Activated B cell treated with CpG ODN at 0.5 μM for 24 hours (primary cell): ENCODE measurements at regions not wholly inside any gene's neighbourhood (a gene's known extent, or its start where the extent isn't known, plus 50 kb on each side); places are given as distances from the start of the nearest gene placed in this dataset.

ENCODE experiments used
- ATAC-seq: fragments of 200-7000 bp; cut with Tn5 transposase; one replicate; pipeline ENCODE4 v1.10.0; 2021; ENCODE audit warnings: low read depth, mild to moderate bottlenecking, moderate library complexity
- CTCF ChIA-PET: fragments of 350-600 bp; sonication (Branson Sonifier 250); formaldehyde crosslinking; loops from one replicate; lab custom pipeline; 2021; ENCODE audit warnings: antibody characterized with exemption; lab: Charles Lee
- POLR2A ChIA-PET: fragments of 350-600 bp; sonication (Branson Sonifier 250); formaldehyde crosslinking; loops from one replicate; lab custom pipeline; 2021; ENCODE audit warnings: antibody characterized with exemption; lab: Charles Lee
- DNase-seq: peaks from one replicate; pipeline ENCODE4 v3.0.0; 2022
- H3K27ac Mint-ChIP-seq: one replicate; pipeline ENCODE4 v1.8.0; 2020; ENCODE audit warnings: mixed read lengths
- H3K27me3 Mint-ChIP-seq: one replicate; pipeline ENCODE4 v1.8.0; 2021; ENCODE audit warnings: mixed read lengths
- H3K36me3 Mint-ChIP-seq: one replicate; pipeline ENCODE4 v1.8.0; 2021; ENCODE audit warnings: low read depth, mixed read lengths
- H3K4me1 Mint-ChIP-seq: one replicate; pipeline ENCODE4 v1.8.0; 2021; ENCODE audit warnings: mixed read lengths
- H3K4me3 Mint-ChIP-seq: one replicate; pipeline ENCODE4 v1.8.0; 2020; ENCODE audit warnings: mild to moderate bottlenecking, mixed read lengths
- H3K9me3 Mint-ChIP-seq: one replicate; pipeline ENCODE4 v1.8.0; 2020; ENCODE audit warnings: mixed read lengths
- intact Hi-C: fragments of 100-400 bp; cut with micrococcal nuclease; formaldehyde crosslinking; loops from one replicate; pipeline ENCODE4 v1.15.1; 2024
- TF ChIP-seq, protein P1 (sequence below): fragments of 200-600 bp; IDR thresholded peaks from one replicate; pipeline ENCODE4 v1.8.0; 2022; ENCODE audit warnings: antibody characterized with exemption, mild to moderate bottlenecking

DNA sequence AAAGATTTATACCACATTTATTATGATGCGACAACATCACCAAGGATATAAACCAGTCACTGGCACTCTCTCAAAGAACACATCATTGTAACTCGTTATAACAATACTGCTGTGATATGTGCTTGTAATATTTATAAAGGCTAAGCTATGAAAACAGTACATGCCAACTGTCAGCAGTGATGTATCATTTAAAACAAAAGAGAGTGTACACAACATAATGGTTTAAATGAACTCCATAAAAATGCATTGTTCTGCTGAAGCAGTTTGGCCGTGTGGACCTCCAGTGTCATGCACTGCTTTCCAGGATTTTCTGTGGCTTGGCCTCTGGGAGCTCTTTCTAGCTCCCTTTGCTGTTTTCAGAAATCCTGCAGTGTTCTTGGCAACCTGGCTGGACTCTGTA is 215.6 kb downstream of the MTX2 start:
- Mint-ChIP-seq H3K36me3 (no peaks in the 10 kb centered on the region), H3K4me1 (no peaks in the 10 kb centered on the region), H3K27me3 (peaks cover 32% of the 10 kb centered on the region), H3K9me3 (no peaks in the 10 kb centered on the region), H3K27ac (no peak overlapping the region), H3K4me3 (no peak overlapping the region)
- ChIA-PET CTCF (no interaction called here), POLR2A (no interaction called here)
- TF ChIP-seq, protein P1, sequence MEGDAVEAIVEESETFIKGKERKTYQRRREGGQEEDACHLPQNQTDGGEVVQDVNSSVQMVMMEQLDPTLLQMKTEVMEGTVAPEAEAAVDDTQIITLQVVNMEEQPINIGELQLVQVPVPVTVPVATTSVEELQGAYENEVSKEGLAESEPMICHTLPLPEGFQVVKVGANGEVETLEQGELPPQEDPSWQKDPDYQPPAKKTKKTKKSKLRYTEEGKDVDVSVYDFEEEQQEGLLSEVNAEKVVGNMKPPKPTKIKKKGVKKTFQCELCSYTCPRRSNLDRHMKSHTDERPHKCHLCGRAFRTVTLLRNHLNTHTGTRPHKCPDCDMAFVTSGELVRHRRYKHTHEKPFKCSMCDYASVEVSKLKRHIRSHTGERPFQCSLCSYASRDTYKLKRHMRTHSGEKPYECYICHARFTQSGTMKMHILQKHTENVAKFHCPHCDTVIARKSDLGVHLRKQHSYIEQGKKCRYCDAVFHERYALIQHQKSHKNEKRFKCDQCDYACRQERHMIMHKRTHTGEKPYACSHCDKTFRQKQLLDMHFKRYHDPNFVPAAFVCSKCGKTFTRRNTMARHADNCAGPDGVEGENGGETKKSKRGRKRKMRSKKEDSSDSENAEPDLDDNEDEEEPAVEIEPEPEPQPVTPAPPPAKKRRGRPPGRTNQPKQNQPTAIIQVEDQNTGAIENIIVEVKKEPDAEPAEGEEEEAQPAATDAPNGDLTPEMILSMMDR, result no peak
- DNase-seq (no peak), ATAC-seq (no peak)
- intact Hi-C loops, result no loop called here

DNA sequence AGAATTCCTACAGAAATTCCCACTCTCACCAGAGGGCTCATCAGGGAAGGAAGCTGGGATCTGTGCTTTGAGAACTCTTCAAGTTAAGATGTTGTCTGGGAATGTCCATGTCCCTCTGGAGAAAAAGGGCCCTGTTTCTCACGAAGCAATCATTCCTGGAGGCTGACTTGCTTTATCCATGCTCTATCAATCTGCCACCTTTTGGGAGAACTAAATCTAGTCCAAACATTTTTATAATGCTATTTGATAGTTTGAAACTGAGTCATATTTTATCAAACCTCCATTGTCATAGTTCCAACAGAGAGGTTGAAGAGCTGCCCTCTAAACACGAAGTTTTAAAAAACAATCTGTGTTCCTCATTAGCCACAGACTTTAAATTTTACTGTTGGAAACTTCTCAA is 219.2 kb downstream of the MTX2 start:
- H3K27me3 Mint-ChIP-seq, result peaks cover 18% of the 10 kb centered on the region
- no peaks in the 10 kb centered on the region for H3K36me3 Mint-ChIP-seq
- peaks cover 23% of the 10 kb centered on the region for H3K4me1 Mint-ChIP-seq
- H3K9me3 Mint-ChIP-seq, result no peaks in the 10 kb centered on the region
- no peak for ATAC-seq
- ChIA-PET CTCF (no interaction called here), POLR2A (no interaction called here)
- no peak overlapping the region for H3K27ac Mint-ChIP-seq
- no peak overlapping the region for H3K4me3 Mint-ChIP-seq
- TF ChIP-seq, protein P1, result no peak
- no peak for DNase-seq
- intact Hi-C loops, result no loop called here

DNA sequence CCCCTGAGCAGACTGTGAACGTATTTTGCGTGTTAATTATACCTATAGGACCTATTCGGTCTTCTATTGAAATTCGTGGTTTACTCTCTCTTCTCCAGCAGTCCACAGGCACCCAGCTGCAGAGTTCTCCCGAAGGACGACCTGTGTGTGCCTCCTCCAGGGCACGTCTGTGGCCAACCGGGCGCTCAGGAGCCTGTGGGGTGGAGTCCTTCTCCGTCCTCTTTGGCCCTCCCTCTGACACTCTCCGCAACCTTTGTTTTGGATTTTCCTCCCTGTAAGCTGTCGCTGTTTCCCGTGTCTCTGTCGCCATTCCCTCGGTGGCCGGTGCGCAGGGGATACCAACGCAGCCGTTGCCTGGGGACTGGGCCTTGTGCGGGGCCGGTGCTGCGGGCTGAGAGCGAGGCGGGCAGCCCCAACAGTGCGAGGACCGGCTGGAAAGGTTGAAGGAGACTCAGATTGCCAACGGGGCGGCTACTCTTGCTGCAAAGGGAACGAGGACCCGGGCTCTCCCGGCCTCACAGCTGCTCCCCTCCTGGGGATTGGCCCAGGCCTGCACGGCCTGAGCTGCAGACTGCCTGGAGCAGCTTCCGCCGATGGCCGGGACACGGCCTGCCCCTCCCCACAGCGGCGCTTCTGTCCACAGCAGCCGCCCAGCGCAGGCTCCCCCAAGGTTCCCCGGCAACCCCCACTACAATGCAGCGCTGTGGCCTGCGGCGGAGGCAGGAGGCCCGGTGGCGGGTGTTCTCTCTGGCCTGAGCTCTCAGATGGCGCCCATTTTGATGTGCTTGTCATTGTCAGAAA is 221.0 kb downstream of the MTX2 start:
- intact Hi-C loops, result no loop called here
- Mint-ChIP-seq H3K36me3 (no peaks in the 10 kb centered on the region), H3K4me1 (peaks cover 41% of the 10 kb centered on the region), H3K27ac (no peak overlapping the region), H3K27me3 (peaks cover 18% of the 10 kb centered on the region), H3K9me3 (no peaks in the 10 kb centered on the region), H3K4me3 (no peak overlapping the region)
- TF ChIP-seq, protein P1, result no peak
- ATAC-seq, result no peak
- DNase-seq, result no peak
- ChIA-PET CTCF (no interaction called here), POLR2A (no interaction called here)

DNA sequence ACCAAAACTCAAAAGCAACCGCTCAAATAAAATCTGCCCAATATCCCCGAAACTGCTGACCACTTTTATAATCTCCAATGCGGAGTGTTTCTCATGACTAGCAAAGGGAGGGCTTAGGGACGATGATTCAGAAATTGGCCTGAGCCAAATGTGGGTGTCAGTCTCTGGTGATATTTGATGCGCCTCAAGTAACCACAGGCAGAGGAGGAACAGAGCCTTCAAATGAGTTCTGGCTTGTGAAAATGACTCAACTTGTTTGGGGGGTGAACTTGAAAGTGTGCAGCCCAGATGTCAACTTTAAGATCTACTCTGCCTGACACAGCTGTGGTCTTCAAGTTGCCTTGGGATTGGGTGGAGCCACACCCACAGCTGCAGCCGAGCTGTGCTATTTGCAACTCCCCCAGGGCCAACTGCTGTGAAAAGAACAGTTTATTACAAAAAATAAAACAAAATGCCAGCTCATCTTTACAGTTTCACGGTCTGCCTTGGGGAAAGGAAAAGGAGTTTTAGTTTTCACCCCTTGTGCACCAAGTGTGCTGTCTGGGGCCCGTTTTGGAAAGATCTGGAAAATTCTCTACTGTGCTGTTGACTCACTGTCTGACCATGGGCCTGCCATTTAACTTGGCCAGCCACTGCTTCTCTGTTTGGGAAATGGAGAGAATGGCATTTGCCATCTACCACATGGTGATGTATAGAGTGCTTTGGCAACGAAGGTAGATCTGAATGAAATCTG is 222.1 kb downstream of the MTX2 start:
- H3K9me3 Mint-ChIP-seq, result no peaks in the 10 kb centered on the region
- peaks cover 41% of the 10 kb centered on the region for H3K4me1 Mint-ChIP-seq
- intact Hi-C loops, result no loop called here
- no peak for DNase-seq
- H3K36me3 Mint-ChIP-seq, result no peaks in the 10 kb centered on the region
- ChIA-PET POLR2A (no interaction called here), CTCF (no interaction called here)
- H3K4me3 Mint-ChIP-seq, result peak overlapping the region; percentile 36
- ATAC-seq, result peak; percentile 82
- H3K27me3 Mint-ChIP-seq, result peaks cover 18% of the 10 kb centered on the region
- TF ChIP-seq, protein P1, result no peak
- H3K27ac Mint-ChIP-seq, result peak overlapping the region; percentile 66

DNA sequence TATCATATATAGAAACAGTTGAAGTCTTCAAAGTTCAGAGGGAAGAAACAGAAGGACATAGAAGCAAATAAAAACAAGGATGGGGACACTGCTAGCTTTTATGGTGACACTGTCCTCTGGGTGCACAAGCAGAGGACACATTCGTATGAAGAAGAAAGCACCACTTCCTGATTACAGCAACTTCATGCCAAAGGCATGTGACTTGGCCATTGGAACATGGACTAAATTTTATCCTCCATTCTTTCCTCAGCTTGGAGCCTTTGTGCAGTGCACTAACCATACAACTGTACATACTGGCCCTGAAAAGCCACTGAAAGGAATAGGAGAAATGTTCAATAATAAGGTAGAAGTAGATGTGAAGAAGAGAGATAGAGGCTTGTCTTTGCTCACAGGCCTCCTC is 223.3 kb downstream of the MTX2 start:
- ATAC-seq (no peak), DNase-seq (no peak)
- intact Hi-C loops, result loop anchor here (2.0 kb wide), 1 partner anchor 62 kb away; no protein-coding TSS in a partner anchor
- TF ChIP-seq, protein P1, result no peak
- no peaks in the 10 kb centered on the region for H3K9me3 Mint-ChIP-seq
- peaks cover 44% of the 10 kb centered on the region for H3K4me1 Mint-ChIP-seq
- no peaks in the 10 kb centered on the region for H3K36me3 Mint-ChIP-seq
- H3K27me3 Mint-ChIP-seq, result peaks cover 10% of the 10 kb centered on the region
- CTCF ChIA-PET, result no interaction called here
- H3K27ac Mint-ChIP-seq, result peak overlapping the region; percentile 59
- POLR2A ChIA-PET, result no interaction called here
- no peak overlapping the region for H3K4me3 Mint-ChIP-seq
